ENCODE measurements at regions not wholly inside any gene's neighbourhood (a gene's known extent, or its start where the extent isn't known, plus 50 kb on each side); places are given as distances from the start of the nearest gene placed in this dataset.

DNA sequence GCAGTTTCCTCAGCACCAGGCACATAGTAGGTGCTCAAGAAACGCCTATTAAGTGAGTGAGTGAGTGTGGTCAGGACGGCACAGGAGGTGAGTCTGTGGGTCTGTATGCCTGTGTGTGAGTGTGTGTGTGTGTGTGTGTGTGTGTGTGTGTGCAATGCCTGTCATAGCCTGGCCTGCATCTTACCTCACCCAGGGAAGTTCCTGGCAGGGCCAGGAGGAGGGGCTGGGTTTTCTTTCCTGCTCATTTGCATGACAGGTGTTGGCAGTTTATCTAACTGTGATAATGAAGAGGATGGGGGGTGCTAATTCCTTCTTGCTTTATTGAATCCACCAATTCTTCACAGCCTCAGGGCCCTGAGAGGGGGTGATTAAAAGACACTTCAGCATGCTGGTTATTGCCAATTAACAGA, 146.7 kb upstream of the MLN start:
- no peaks in the 10 kb centered on the region for H3K36me3 ChIP-seq
- no peak for TF ChIP-seq POLR2A (IDR thresholded peaks at IDR 0.05)
- TF ChIP-seq, protein P1, sequence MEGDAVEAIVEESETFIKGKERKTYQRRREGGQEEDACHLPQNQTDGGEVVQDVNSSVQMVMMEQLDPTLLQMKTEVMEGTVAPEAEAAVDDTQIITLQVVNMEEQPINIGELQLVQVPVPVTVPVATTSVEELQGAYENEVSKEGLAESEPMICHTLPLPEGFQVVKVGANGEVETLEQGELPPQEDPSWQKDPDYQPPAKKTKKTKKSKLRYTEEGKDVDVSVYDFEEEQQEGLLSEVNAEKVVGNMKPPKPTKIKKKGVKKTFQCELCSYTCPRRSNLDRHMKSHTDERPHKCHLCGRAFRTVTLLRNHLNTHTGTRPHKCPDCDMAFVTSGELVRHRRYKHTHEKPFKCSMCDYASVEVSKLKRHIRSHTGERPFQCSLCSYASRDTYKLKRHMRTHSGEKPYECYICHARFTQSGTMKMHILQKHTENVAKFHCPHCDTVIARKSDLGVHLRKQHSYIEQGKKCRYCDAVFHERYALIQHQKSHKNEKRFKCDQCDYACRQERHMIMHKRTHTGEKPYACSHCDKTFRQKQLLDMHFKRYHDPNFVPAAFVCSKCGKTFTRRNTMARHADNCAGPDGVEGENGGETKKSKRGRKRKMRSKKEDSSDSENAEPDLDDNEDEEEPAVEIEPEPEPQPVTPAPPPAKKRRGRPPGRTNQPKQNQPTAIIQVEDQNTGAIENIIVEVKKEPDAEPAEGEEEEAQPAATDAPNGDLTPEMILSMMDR (IDR thresholded peaks at IDR 0.05 in 4 of 5, conservative IDR thresholded peaks at IDR 0.05 in 1 of 5): no peak
- peaks cover 0 to 8% (median 4%) of the 10 kb centered on the region in 3 donors for H3K27me3 ChIP-seq
- ATAC-seq (no peak), DNase-seq (no peak)
- in situ Hi-C loops (cut with MboI; ENCODE audit: low sequenced_read_pairs in 4 of 4) (no loop called here), intact Hi-C loops (cut with DNase I; ENCODE audit: low total_unique reads) (no loop called here)
- H3K27ac ChIP-seq: no peak overlapping the region
- no peaks in the 10 kb centered on the region for H3K9me3 ChIP-seq
- no peak overlapping the region for H3K4me3 ChIP-seq
- no peaks in the 10 kb centered on the region for H3K4me1 ChIP-seq

- H3K36me3 ChIP-seq: no peaks in the 10 kb centered on the region
- no peaks in the 10 kb centered on the region for H3K4me1 ChIP-seq
These were observed 146.2 kb upstream of the MLN start for GRCh38 chr6:33949877-33950435.

GRCh38 chr6:33949111-33949510, 145.3 kb upstream of the MLN start:
- DNase-seq: no peak
- Histone ChIP-seq H3K9me3 (no peaks in the 10 kb centered on the region), H3K4me3 (no peak overlapping the region), H3K27ac (no peak overlapping the region), H3K36me3 (no peaks in the 10 kb centered on the region), H3K4me1 (no peaks in the 10 kb centered on the region), H3K27me3 (peaks cover 4 to 8% (median 4%) of the 10 kb centered on the region in 3 donors)
- in situ Hi-C loops (cut with MboI; ENCODE audit: low sequenced_read_pairs in 4 of 4) (no loop called here), intact Hi-C loops (cut with DNase I; ENCODE audit: low total_unique reads) (no loop called here)
- no peak for ATAC-seq
- TF ChIP-seq, protein P1 (IDR thresholded peaks at IDR 0.05 in 4 of 5, conservative IDR thresholded peaks at IDR 0.05 in 1 of 5): no peak
- no peak for TF ChIP-seq POLR2A (IDR thresholded peaks at IDR 0.05)

More at GRCh38 chr6:33949877-33950435, 146.2 kb upstream of the MLN start:
- in situ Hi-C loops (cut with MboI; ENCODE audit: low sequenced_read_pairs in 4 of 4): no loop called here
- no peak overlapping the region for H3K4me3 ChIP-seq
- H3K9me3 ChIP-seq: no peaks in the 10 kb centered on the region
- TF ChIP-seq, protein P1 (IDR thresholded peaks at IDR 0.05 in 4 of 5, conservative IDR thresholded peaks at IDR 0.05 in 1 of 5): no peak
- no peak for TF ChIP-seq POLR2A (IDR thresholded peaks at IDR 0.05)
- H3K27me3 ChIP-seq: peaks cover 1 to 8% (median 4%) of the 10 kb centered on the region in 3 donors
- intact Hi-C loops (cut with DNase I; ENCODE audit: low total_unique reads): no loop called here
- DNase-seq (no peak), ATAC-seq (no peak)
- no peak overlapping the region for H3K27ac ChIP-seq

- peaks cover 4 to 8% (median 4%) of the 10 kb centered on the region in 3 donors for H3K27me3 ChIP-seq
- ATAC-seq: no peak
- in situ Hi-C loops (cut with MboI; ENCODE audit: low sequenced_read_pairs in 4 of 4): no loop called here
These were observed 144.3 kb upstream of the MLN start for GRCh38 chr6:33947916-33948594.

More at GRCh38 chr6:33947916-33948594, 144.3 kb upstream of the MLN start:
- Histone ChIP-seq H3K27ac (no peak overlapping the region), H3K4me3 (no peak overlapping the region), H3K36me3 (no peaks in the 10 kb centered on the region), H3K4me1 (no peaks in the 10 kb centered on the region), H3K9me3 (no peaks in the 10 kb centered on the region)
- no peak for TF ChIP-seq POLR2A (IDR thresholded peaks at IDR 0.05)
- TF ChIP-seq, protein P1 (IDR thresholded peaks at IDR 0.05 in 4 of 5, conservative IDR thresholded peaks at IDR 0.05 in 1 of 5): no peak
- no peak for DNase-seq
- intact Hi-C loops (cut with DNase I; ENCODE audit: low total_unique reads): no loop called here
